HG03045 (cell line): ENCODE measurements at regions not wholly inside any gene's neighbourhood (a gene's known extent, or its start where the extent isn't known, plus 50 kb on each side); places are given as distances from the start of the nearest gene placed in this dataset.
"Not testable (repeated sequence)": the region's sequence is repeated elsewhere in the genome, so short reads cannot be mapped to it uniquely, and the experiment has no call there.

ENCODE experiments used
- ATAC-seq: cut with Tn5 transposase; IDR thresholded peaks from one replicate; pipeline ENCODE4 v1.9.1; 2021; ENCODE audit warnings: mild to moderate bottlenecking, moderate library complexity; ENCODE audit not compliant: unreplicated experiment

DNA sequence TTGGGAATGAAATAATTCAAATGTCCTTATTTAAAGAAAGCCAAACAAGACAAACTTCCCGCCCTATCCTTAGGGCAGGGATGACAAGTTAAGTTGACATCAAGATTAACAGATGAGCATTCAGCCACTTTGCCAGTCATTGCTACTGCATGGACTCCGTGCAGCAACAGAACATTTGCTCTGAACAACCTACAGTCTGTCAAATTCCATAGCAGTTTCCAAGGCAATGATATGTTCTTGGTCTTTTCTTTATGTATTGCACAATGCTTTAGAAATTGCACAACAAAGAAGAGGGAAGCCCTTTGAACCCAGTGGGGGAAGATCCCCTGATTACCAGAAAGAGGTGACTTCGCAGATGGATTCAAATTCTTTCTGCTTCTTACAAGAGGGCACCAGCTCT is 269.8 kb downstream of the BCAT1 start:
- ATAC-seq: no peak

DNA sequence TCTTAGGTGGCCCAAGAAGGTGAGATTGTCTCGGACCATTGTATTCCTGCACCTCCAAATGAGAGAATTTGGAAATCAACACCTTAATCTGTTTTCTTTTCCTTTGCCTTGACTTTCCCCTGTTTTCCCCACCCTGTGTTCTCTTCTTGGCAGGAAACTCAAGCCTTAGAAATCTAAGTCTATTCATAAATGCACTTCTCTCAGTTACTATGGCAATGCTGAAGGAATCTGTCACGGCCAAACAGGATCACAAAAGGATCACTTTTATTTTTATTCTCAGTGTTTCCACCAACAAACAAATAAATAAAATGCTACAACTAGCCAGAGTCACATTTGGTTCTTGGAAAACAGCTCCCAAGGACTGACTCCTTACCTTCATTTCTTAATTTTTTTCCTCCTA is 270.5 kb downstream of the BCAT1 start:
- no peak for ATAC-seq

DNA sequence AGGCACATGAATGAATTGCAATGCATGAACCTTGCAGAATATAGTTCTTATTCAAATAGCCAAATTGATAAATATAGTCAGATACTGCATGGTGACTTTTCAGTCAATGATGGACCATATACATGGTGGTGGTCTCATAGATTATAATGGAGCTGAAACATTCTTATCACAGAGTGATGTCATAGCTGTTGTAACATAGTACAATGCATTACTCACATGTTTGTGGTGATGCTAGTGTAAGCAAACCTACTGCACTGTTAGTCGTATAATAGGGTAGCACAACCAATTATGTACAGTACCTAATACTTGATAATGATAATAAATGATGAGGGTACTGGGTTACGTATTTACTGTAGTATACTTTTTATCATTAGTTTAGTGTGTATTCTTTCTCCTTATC is 280.3 kb downstream of the BCAT1 start:
- ATAC-seq: no peak

- ATAC-seq: no peak
Measured at GRCh38 chr12:24664161-24664880, 284.6 kb downstream of the BCAT1 start.

- no peak for ATAC-seq
Measured at GRCh38 chr12:24661657-24662096, 287.2 kb downstream of the BCAT1 start.

- no peak for ATAC-seq
Measured at GRCh38 chr12:24659016-24659415, 289.9 kb downstream of the BCAT1 start.

DNA sequence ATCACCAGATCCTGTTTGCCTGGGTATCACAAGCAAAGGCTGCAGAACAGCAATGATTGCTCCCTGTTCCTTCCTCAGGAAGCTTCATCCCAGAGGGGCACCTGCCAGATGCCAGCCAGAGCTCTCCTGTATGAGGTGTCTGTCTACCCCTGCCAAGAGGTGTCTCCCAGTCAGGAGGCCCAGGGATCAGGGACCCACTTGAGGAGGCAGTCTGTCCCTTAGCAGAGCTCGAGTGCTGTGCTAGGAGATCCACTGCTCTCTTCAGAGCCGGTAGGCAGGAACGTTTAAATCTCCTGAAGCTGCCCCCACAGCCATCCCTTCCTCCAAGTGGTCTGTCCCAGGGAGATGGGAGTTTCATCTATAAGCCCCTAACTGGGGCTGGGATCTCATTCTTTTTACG is 294.6 kb downstream of the BCAT1 start:
- ATAC-seq: not testable (repeated sequence)

DNA sequence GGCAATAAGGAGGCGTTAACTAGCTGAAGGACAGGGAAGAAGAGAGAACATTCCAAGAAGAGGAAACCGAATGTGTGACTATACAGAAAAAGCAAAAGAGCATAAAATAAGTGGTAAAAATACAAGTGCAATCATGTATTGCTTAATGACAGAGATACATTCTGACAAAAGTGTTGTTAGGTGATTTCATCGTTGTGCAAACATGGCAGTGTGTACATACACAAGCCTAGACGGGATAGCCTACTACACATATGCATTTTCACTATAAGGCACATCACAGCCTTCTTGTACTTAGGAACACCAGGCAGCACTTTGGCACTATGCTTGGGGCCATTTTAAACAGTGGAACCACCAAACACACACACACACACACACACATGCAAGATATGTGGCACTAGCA is 299.3 kb downstream of the BCAT1 start:
- ATAC-seq: no peak

GRCh38 chr12:24649209-24649608 is 299.7 kb downstream of the BCAT1 start:
- ATAC-seq: no peak

GRCh38 chr12:24645254-24645653 is 303.6 kb downstream of the BCAT1 start:
- ATAC-seq: no peak

GRCh38 chr12:24643120-24644119 is 305.5 kb downstream of the BCAT1 start:
- no peak for ATAC-seq

DNA sequence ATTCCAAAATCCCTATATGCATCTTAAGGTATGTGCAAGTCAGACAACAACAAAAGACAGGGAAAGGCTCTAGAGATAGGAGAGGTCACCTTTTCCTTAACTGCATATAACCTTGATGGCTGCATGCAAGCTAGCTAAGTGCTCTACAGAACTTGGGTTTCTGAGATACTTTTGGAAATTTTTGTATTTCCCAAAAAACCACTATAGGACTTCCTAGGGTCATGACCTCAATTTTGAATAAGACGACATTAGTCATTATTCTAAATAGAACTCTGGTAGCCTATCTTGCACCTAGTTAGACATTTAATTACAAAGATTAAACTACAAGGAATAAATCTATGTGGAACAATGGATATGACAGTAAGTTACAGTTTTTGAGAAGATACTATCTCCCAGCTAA is 309.3 kb downstream of the BCAT1 start:
- no peak for ATAC-seq

GRCh38 chr12:24632466-24632865 is 316.4 kb downstream of the BCAT1 start:
- ATAC-seq: no peak

- ATAC-seq: no peak
Measured at GRCh38 chr12:24631676-24632426, 317.1 kb downstream of the BCAT1 start.

- no peak for ATAC-seq
Measured at GRCh38 chr12:24630856-24631255, 318.0 kb downstream of the BCAT1 start.

DNA sequence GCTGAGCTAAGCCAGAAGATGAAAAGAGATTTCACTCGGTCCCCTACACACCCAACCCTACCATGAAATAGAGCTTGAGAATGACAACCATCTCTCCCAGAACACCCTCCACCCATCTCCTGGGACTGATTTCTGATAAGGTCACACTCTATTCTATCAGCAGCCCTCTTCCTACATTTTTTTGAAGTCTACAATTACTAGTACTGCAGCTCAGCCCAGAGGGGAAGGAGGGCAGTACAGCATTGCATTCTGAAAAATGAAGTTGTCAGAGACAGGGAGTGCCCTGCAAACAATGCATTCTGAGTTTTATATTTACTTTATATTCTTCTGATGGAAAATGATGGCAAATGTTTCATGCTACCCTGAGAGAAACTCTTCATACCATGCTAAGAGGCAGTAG is 318.5 kb downstream of the BCAT1 start:
- no peak for ATAC-seq

- ATAC-seq: no peak
Measured at GRCh38 chr12:24625103-24625502, 323.8 kb downstream of the BCAT1 start.

DNA sequence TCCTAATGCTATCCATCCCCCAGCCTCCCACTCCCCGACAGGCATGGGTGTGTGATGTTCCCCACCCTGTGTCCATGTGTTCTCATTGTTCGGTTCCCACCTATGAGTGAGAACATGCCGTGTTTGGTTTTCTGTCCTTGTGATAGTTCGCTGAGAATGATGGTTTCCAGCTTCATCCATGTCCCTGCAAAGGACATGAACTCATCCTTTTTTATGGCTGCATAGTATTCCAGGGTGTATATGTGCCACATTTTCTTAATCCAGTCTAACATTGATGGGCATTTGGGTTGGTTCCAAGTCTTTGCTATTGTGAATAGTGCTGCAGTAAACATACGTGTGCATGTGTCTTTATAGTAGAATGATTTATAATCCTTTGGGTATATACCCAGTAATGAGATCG is 328.9 kb downstream of the BCAT1 start:
- not testable (repeated sequence) for ATAC-seq

- no peak for ATAC-seq
Measured at GRCh38 chr12:24617471-24617870, 331.4 kb downstream of the BCAT1 start.

DNA sequence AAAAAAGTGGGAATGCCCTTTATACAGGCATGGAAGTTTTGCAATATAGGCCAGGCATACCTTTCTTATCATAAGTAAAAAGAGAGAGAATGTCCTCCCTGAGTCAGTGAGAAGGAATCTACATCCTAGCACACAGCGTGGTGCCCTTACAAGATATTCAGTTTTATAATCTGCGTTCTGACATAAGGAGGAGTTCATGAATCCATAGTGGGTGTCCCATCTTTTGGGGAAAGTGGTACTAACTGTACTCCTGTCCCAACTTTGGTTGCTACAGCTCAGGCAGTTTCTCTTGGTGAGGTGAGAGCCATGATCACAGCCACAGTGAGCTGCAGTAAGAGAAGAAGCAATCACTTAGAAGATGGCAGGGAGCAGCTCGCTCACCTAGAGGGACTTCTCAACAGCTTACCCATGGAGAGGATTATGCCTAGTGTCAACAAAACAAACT is 332.9 kb downstream of the BCAT1 start:
- no peak for ATAC-seq

DNA sequence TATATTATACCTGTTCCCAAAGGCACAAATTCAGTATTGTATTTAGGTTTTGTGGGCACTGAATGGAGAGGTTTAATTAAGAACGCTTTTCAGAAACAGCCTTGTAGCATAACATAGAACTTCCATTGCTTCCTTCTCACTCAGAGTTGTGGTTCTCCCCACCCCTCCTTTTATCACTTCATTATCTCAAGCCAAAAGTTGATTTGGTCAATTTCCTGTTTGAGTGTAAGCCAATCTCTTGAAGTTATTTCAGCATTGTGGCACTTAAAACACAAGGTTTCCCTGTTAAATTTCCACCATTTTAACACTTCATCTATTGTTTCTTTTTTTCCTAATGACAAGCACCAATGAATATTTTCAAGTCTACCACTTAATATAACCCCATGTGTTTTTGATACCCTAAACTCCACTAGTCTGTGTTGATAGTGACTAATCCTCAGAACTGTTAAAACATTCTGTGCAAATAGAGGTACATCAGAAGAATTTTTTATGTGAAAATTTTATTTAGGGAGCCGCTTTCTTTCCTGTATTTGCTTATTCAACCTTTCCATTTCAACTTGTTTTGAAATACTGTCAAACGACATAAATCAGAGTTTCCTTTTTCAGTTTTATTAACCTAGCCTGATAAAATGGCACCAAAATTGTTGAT is 340.1 kb downstream of the BCAT1 start:
- ATAC-seq: no peak
